Tibial nerve (tissue), 4 donors: ENCODE measurements at regions not wholly inside any gene's neighbourhood (a gene's known extent, or its start where the extent isn't known, plus 50 kb on each side); places are given as distances from the start of the nearest gene placed in this dataset.

Experiments
- CTCF ChIP-seq, 5 experiments: fragments of 200-600 bp in 3 of 5; fragments of 450-650 bp in 2 of 5; sonication (generic) in 3 of 5; IDR thresholded peaks; one replicate each; pipeline ENCODE4 v1.5.1; 2016 to 2019; ENCODE audit warnings: antibody characterized with exemption in 5 of 5, mild to moderate bottlenecking in 3 of 5, moderate library complexity in 2 of 5
- EP300 ChIP-seq, 2 donors: sonication (generic); formaldehyde crosslinking; IDR thresholded peaks; one replicate each; pipeline ENCODE4 v1.6.1; 2017; ENCODE audit warnings: antibody characterized with exemption in 2 of 2, mild to moderate bottlenecking in 1 of 2
- POLR2A ChIP-seq, 2 donors: fragments of 450-650 bp; IDR thresholded peaks; one replicate each; pipeline ENCODE4 v1.6.1; 2017; ENCODE audit warnings: antibody characterized with exemption in 2 of 2, mild to moderate bottlenecking in 2 of 2, moderate library complexity in 2 of 2

- TF ChIP-seq CTCF (IDR thresholded peaks at IDR 0.05): no peak
- TF ChIP-seq EP300 (IDR thresholded peaks at IDR 0.05): no peak
- no peak for TF ChIP-seq POLR2A (IDR thresholded peaks at IDR 0.05)
Measured at GRCh38 chr7:54252256-54253035, 289.7 kb upstream of the VSTM2A start.
